ENCODE measurements at regions not wholly inside any gene's neighbourhood (a gene's known extent, or its start where the extent isn't known, plus 50 kb on each side); places are given as distances from the start of the nearest gene placed in this dataset.

GRCh38 chr14:26392498-26392897 lies 205.3 kb downstream of the NOVA1 start:
- no peak for ATAC-seq
- TF ChIP-seq CSDC2 (CRISPR knock-in tag; IDR thresholded peaks at IDR 0.05): no peak
- TF ChIP-seq TCF4 (CRISPR knock-in tag; IDR thresholded peaks at IDR 0.05; ENCODE audit: borderline replicate concordance): no peak
- TF ChIP-seq CSRNP3 (CRISPR knock-in tag; IDR thresholded peaks at IDR 0.05): no peak
- no peak for TF ChIP-seq SNAI2 (CRISPR knock-in tag; IDR thresholded peaks at IDR 0.05)
- no peak for TF ChIP-seq ESRRG (CRISPR knock-in tag; IDR thresholded peaks at IDR 0.05)
- no peak for TF ChIP-seq ARNTL (CRISPR knock-in tag; IDR thresholded peaks at IDR 0.05; ENCODE audit: borderline replicate concordance, low read depth)
- no peak for TF ChIP-seq PPARA (CRISPR knock-in tag; IDR thresholded peaks at IDR 0.05; ENCODE audit: borderline replicate concordance)
- no peak for TF ChIP-seq ZC3H10 (CRISPR knock-in tag; IDR thresholded peaks at IDR 0.05)
- TF ChIP-seq PATZ1 (CRISPR knock-in tag; IDR thresholded peaks at IDR 0.05; ENCODE audit: borderline replicate concordance): no peak
- no peak for TF ChIP-seq TSHZ2 (CRISPR knock-in tag; IDR thresholded peaks at IDR 0.05)
- no peak for TF ChIP-seq ZNF8 (CRISPR knock-in tag; IDR thresholded peaks at IDR 0.05)

- TF ChIP-seq TOX (CRISPR knock-in tag; IDR thresholded peaks at IDR 0.05; ENCODE audit: borderline replicate concordance) (no peak), ZFP3 (CRISPR knock-in tag; IDR thresholded peaks at IDR 0.05) (no peak), PATZ1 (CRISPR knock-in tag; IDR thresholded peaks at IDR 0.05; ENCODE audit: borderline replicate concordance) (no peak), ARNTL (CRISPR knock-in tag; IDR thresholded peaks at IDR 0.05; ENCODE audit: borderline replicate concordance, low read depth) (no peak), GLIS3 (CRISPR knock-in tag; IDR thresholded peaks at IDR 0.05) (no peak), SNAI2 (CRISPR knock-in tag; IDR thresholded peaks at IDR 0.05) (no peak), TCF4 (CRISPR knock-in tag; IDR thresholded peaks at IDR 0.05; ENCODE audit: borderline replicate concordance) (no peak), RARB (CRISPR knock-in tag; IDR thresholded peaks at IDR 0.05) (no peak), CREB5 (CRISPR knock-in tag; IDR thresholded peaks at IDR 0.05; ENCODE audit: low read depth) (no peak), PPARA (CRISPR knock-in tag; IDR thresholded peaks at IDR 0.05; ENCODE audit: borderline replicate concordance) (no peak), ZNF565 (CRISPR knock-in tag; conservative IDR thresholded peaks at IDR 0.05; ENCODE audit: low read depth) (no peak), CSDC2 (CRISPR knock-in tag; IDR thresholded peaks at IDR 0.05) (no peak), ISL1 (CRISPR knock-in tag; IDR thresholded peaks at IDR 0.05) (no peak), ZC3H10 (CRISPR knock-in tag; IDR thresholded peaks at IDR 0.05) (no peak), ZNF70 (CRISPR knock-in tag; IDR thresholded peaks at IDR 0.05) (no peak), POU6F1 (CRISPR knock-in tag; IDR thresholded peaks at IDR 0.05; ENCODE audit: borderline replicate concordance, low read depth) (no peak), ZFP30 (CRISPR knock-in tag; IDR thresholded peaks at IDR 0.05) (no peak), TSHZ2 (CRISPR knock-in tag; IDR thresholded peaks at IDR 0.05) (no peak), ZNF8 (CRISPR knock-in tag; IDR thresholded peaks at IDR 0.05) (no peak)
- ATAC-seq: no peak
These were observed 208.0 kb downstream of the NOVA1 start for GRCh38 chr14:26389646-26390508.
